GM18858 (cell line): ENCODE measurements at regions not wholly inside any gene's neighbourhood (a gene's known extent, or its start where the extent isn't known, plus 50 kb on each side); places are given as distances from the start of the nearest gene placed in this dataset.
"Not testable (repeated sequence)": the region's sequence is repeated elsewhere in the genome, so short reads cannot be mapped to it uniquely, and the experiment has no call there.

Experiments used
- ATAC-seq: cut with Tn5 transposase; IDR thresholded peaks from one replicate; pipeline ENCODE4 v1.9.1; 2021; ENCODE audit not compliant: unreplicated experiment

- no peak for ATAC-seq
These were observed 631.3 kb downstream of the EFNB2 start for GRCh38 chr13:105904034-105904742.

- ATAC-seq: no peak
These were observed 633.1 kb downstream of the EFNB2 start for GRCh38 chr13:105902396-105902795.

GRCh38 chr13:105897575-105897974, 637.9 kb downstream of the EFNB2 start:
- ATAC-seq: no peak

- no peak for ATAC-seq
These were observed 640.8 kb downstream of the EFNB2 start for GRCh38 chr13:105894697-105895096.

- no peak for ATAC-seq
These were observed 645.0 kb downstream of the EFNB2 start for GRCh38 chr13:105890509-105890908.

GRCh38 chr13:105878119-105878700, 657.3 kb downstream of the EFNB2 start:
- ATAC-seq: no peak

GRCh38 chr13:105874814-105875213, 660.6 kb downstream of the EFNB2 start:
- no peak for ATAC-seq

GRCh38 chr13:105871768-105872167, 663.7 kb downstream of the EFNB2 start:
- no peak for ATAC-seq

- no peak for ATAC-seq
These were observed 664.1 kb downstream of the EFNB2 start for GRCh38 chr13:105871326-105871725.

GRCh38 chr13:105863300-105863920, 672.1 kb downstream of the EFNB2 start:
- ATAC-seq: no peak

- ATAC-seq: no peak
These were observed 687.0 kb downstream of the EFNB2 start for GRCh38 chr13:105848494-105848893.

GRCh38 chr13:105847527-105848291, 687.8 kb downstream of the EFNB2 start:
- ATAC-seq: no peak

- ATAC-seq: no peak
These were observed 688.5 kb downstream of the EFNB2 start for GRCh38 chr13:105846923-105847322.

GRCh38 chr13:105841286-105841685, 694.2 kb downstream of the EFNB2 start:
- ATAC-seq: no peak

GRCh38 chr13:105838231-105838630, 697.2 kb downstream of the EFNB2 start:
- no peak for ATAC-seq

- ATAC-seq: not testable (repeated sequence)
These were observed 698.2 kb downstream of the EFNB2 start for GRCh38 chr13:105837295-105837694.

GRCh38 chr13:105830821-105831220, 704.6 kb downstream of the EFNB2 start:
- no peak for ATAC-seq

GRCh38 chr13:105827111-105827809, 708.2 kb downstream of the EFNB2 start:
- no peak for ATAC-seq

GRCh38 chr13:105825071-105825470, 710.4 kb downstream of the EFNB2 start:
- ATAC-seq: no peak

- no peak for ATAC-seq
These were observed 714.1 kb downstream of the EFNB2 start for GRCh38 chr13:105821337-105821736.

- ATAC-seq: no peak
These were observed 715.0 kb downstream of the EFNB2 start for GRCh38 chr13:105820415-105820814.
